ENCODE measurements at regions not wholly inside any gene's neighbourhood (a gene's known extent, or its start where the extent isn't known, plus 50 kb on each side); places are given as distances from the start of the nearest gene placed in this dataset.

DNA sequence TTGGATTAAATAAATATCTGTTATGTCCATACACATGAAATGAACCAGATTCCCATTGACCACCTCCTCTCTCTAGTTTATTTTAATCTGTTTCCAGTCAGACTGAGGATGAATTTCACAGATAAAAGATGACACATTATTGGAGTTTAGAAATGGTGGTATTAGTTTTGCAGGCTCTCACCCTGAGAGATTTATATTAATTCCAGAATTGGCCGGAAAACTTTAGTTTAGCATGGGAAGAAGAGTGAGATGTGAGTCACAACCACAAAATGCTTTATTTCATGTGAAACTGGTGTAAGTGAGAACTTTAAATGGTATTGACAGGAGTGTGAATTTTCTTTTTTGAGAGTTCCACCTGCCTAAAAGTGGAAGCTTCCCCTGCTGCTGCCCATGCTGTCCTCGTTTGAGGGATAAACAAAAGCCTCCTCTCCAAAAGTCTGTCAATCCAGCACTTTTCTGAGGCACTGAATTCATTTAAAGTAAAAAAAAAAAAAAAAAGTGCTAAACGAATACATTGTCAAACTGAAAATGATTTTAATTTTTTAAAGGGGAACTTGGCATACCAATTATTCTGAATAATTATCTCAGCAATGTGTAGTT lies 65.1 kb upstream of the EPHA3 start:
- DNase-seq: no peak

DNA sequence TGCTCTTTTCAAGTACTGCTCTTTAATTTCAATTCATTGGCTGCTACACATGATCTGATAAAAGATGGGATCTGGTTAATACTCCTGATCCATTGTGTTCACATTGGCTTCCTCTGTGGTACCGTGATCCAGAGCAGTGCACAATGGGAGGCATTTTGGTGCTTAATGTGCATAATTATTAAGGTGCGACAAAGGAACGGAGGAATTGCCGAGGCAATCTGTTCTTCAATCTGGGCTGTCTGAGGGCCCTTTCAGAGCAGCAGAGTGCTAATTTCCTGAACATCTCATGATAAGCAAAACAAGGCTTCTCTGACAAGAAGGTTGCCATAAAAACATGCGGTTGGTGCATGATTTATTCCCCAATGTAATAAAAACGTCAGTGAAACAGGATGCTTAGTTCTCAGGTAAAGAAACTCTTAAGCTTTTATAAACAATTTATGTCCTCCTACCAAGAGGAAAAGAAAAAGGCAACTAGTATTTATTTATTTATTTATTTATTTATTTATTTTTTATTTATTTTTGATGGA lies 64.0 kb upstream of the EPHA3 start:
- DNase-seq: no peak

DNA sequence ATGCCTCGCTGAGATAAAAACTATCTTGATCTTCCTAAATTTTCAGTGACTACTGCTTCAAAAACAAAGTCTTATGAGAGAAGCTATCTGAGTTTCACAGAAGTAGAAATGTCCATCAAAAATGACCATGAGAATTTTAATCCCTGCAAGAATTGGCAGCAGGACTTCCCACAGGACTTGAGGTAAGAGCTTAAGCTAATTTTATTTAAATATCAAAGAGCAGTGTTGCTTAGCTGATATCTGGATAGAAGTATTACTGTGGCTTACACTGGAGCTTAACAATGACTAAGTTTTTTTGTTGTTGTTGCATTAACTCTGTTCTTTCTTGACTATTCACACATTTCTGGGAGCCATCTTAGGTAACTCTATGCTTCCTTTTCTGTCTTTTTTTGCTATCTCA lies 60.8 kb upstream of the EPHA3 start:
- DNase-seq: no peak

DNA sequence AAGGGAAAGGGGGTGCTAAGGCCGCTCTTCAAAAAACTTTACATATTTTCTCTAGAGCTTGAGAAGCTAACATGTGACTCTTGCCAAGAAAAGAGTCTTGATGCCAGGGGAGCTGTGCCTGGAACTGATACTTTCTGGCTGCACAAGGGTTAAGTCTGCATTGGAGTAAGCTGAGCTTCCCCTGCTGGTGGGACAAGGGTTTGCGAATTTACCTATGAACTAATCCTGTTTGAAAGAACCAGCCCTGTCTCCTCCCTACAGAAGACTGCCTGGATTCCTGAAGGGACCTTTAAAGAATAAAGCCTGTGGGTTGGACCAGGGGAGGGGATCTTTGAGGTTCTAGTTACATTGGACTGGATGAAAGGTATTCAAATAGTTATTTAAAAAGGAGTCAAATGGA lies 58.3 kb upstream of the EPHA3 start:
- DNase-seq: no peak

DNA sequence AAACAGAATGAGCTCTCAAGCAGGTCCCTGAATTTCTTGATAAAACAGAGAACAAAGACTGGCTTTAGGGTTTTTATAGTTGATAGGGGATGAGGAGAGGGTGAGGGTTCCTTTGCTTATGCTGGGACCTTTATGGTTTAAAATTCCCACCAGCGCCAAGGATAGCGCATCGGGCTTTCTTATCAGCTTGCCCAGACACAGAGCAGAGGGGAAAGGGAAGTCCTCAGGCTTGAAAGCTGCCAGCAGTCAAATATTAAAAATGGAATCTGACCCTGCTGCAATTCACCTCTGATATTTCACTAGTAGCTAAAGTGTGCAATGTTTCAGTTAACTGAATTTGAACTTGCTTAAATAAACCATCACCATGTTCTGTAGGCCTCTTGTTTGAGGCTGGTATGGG lies 55.0 kb upstream of the EPHA3 start:
- DNase-seq: no peak

DNA sequence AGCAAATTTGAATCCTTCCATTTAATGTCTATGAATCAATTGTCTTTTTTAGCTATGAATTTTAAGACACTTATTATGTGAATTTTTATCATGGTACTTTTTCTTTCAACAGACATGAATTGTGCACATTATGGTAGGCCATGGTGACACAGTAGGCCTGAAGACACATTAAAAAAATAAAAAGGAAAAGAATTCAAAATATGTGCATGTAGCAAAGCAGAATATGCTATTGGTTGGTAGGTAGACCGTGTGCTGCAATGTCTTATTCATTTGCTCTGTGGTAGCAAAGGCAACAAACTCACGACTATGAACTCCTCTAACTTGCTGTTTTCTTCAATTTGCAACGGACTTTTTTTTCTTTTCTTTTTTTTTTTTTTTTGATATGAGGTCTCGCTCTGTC lies 50.0 kb upstream of the EPHA3 start:
- DNase-seq: no peak

Measured in right lung (tissue), 2 donors.